ENCODE measurements at regions not wholly inside any gene's neighbourhood (a gene's known extent, or its start where the extent isn't known, plus 50 kb on each side); places are given as distances from the start of the nearest gene placed in this dataset.

DNA sequence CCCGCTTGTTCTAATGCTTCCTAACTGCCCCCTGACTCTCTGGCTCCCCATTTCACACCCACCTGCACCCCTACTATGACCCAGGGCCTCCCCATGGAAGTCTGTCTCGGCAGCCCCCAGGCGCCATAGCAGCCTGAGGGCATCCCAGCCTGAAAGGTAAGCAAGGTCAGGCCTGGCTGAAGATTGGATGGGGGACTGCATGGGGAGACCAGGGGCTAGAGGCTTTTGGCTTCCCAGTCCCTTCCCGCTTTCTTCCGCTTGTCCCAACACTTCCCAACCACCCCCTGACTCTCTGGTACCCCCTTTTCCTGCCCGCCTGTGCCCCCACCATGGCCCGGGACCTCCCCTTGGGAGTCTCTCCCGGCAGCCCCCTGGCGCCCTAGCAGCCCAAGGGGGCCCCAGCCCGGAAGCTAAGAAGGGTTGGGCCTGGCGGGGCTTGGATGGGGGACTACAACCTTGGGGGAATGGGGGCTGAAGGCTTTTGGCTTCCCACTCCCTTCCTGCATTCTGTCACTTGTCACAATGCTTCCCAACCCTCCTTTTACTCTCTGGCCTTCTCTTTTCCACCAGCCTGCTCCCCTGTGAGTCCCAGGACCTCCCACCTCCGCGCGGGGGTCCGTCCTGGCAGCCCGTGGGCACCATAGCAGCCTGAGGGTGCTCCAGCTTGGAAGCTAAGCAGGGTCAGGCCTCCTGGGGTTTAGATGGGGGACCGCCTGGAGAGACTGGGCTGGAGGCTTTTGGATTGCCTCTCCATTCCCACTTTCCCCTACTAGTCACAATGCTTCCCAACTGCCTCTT, 2288.4 kb downstream of the TP53TG3F start:
- H3K27me3 Mint-ChIP-seq, result no peaks in the 10 kb centered on the region
- no peak overlapping the region for H3K4me3 Mint-ChIP-seq
- no peaks in the 10 kb centered on the region for H3K4me1 Mint-ChIP-seq (ENCODE audit: low read depth)
- H3K9me3 Mint-ChIP-seq, result peaks cover 37% of the 10 kb centered on the region
- no peak overlapping the region for H3K27ac Mint-ChIP-seq
- DNase-seq, result no peak
- H3K36me3 Mint-ChIP-seq (ENCODE audit: low read depth), result no peaks in the 10 kb centered on the region

DNA sequence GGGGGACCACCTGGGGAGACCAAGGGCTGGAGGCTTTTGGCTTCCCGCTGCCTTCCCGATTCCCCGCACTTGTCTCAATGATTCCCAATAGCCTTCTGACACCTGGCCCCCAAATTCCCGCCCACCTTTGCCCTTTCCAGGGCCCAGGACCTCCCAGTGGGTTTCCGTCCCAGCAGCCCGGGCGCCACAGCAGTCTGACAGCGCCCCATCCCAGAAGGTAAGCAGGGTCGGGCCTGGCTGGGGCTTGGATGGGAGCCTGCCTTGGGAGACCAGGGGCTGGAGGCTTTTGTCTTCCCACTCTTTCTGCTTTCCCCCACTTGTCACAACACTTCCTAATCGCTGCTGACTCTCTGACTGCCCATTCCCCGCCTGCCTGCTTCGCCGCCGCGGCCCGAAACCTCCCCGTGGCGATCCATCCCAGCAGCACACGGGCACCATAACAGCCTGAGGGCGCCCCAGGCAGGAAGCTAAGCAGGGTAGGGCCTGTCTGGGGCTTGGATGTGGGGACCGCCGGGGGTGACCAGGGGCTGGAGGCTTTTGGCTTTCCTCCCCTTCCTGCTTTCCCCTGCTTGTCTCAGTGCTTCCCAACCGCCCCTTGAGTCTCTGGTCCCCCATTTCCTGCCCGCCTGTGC, 2289.3 kb downstream of the TP53TG3F start:
- Mint-ChIP-seq H3K36me3 (ENCODE audit: low read depth) (no peaks in the 10 kb centered on the region), H3K9me3 (peaks cover 32% of the 10 kb centered on the region), H3K4me1 (ENCODE audit: low read depth) (no peaks in the 10 kb centered on the region), H3K27ac (no peak overlapping the region), H3K27me3 (no peaks in the 10 kb centered on the region), H3K4me3 (no peak overlapping the region)
- DNase-seq, result no peak

- Mint-ChIP-seq H3K4me3 (no peak overlapping the region), H3K27ac (no peak overlapping the region), H3K27me3 (no peaks in the 10 kb centered on the region), H3K36me3 (ENCODE audit: low read depth) (no peaks in the 10 kb centered on the region), H3K4me1 (ENCODE audit: low read depth) (no peaks in the 10 kb centered on the region), H3K9me3 (peaks cover 24% of the 10 kb centered on the region)
- no peak for DNase-seq
Measured at GRCh38 chr16:35749253-35750141, 2290.1 kb downstream of the TP53TG3F start.

GRCh38 chr16:35750157-35750689, 2290.8 kb downstream of the TP53TG3F start:
- Mint-ChIP-seq H3K4me1 (ENCODE audit: low read depth) (no peaks in the 10 kb centered on the region), H3K9me3 (peaks cover 19% of the 10 kb centered on the region)

DNA sequence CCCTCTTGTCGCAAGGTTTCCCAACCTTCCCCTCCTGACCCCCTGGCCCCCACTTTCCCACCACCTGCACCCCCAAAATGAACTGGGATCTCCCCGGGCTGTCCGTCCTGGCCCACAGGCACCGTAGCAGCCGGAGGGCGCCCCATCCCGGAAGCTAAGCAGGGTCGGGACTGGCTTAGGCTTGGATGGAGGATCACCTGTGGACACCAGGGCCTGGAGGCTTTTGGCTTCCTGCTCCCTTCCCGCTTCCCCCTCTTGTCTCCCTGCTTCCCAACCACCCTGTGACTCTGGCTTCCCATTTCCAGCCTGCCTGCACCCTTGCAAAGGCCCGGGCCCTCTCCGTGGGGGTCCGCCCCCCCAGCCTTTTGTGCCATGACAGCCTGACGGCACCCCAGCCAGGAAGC, 2291.3 kb downstream of the TP53TG3F start:
- H3K36me3 Mint-ChIP-seq (ENCODE audit: low read depth), result no peaks in the 10 kb centered on the region
- no peaks in the 10 kb centered on the region for H3K27me3 Mint-ChIP-seq
- DNase-seq, result no peak
- no peak overlapping the region for H3K27ac Mint-ChIP-seq
- no peaks in the 10 kb centered on the region for H3K4me1 Mint-ChIP-seq (ENCODE audit: low read depth)
- H3K9me3 Mint-ChIP-seq, result peaks cover 20% of the 10 kb centered on the region
- H3K4me3 Mint-ChIP-seq, result no peak overlapping the region

More at GRCh38 chr16:35750157-35750689, 2290.8 kb downstream of the TP53TG3F start:
- Mint-ChIP-seq H3K36me3 (ENCODE audit: low read depth) (no peaks in the 10 kb centered on the region), H3K27me3 (no peaks in the 10 kb centered on the region), H3K4me3 (no peak overlapping the region), H3K27ac (no peak overlapping the region)
- no peak for DNase-seq

DNA sequence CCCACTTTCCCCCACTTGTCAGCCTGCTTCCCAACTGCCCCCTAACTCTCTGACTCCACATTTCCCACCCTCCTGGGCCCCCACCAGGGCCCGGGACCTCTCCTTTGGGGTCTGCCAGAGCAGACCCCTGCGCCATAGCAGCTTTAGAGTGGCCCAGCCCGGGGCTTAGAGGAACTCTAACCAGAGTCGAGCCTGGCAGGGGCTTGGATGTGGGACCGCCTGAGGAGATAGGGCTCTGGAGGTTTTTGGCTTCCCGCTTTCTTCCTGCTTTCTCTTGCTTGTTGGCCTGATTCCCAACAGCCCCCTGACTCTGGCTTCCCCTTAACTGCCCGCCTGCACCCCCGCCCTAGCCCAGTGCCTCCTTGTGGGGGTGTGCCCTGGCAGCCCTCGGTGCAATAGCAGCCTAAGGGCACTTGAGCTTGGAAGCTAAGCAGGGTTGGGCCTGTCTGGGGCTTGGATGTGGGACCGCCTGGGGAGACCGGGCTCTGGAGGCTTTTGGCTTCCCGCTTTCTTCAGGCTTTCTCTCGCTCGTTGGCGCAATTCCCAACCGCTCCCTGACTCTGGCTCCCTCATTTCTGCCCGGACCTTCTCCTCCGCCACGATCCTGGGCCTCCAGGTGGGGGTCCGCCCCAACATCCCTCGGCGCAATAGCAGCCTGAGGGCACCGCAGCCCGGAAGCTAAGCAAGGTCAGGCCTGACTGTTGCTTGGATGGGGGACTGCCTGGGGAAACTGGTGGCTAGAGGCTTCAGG, 2292.0 kb downstream of the TP53TG3F start:
- no peak for DNase-seq

DNA sequence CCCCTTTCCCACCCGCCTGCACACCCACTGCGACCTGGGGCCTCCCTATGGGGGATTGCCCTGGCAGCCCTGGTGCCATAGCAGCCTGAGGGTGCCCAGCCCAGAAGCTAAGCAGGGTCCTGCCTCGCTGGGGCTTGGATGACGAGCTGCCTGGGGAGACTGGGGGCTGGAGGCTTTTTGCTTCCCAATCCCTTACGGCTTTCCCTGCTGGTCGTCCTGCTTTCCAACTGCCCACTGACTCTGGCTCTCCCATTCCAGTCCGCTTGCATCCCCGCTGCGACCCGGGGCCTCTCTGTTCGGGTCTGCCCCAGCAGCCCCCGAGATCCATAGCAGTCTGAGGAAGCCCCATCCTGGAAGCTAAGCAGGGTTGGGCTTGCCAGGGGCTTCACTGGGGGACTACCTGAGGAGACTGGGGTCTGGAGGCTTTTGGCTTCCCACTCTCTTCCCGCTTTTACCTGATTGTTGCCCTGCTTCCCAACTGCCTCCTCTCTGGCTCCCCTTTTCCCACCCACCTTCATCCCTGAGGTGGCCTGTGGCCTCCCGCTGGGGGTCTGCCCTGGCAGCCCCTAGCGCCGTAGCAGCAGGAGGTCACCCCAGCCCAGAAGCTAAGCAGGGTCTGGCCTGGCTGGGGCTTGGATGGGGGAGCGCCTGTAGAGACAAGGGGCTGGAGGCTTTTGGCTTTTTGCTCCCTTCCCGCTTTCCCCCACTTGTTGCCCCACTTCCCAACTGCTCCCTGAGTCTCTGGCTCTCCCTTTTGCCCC, 2292.8 kb downstream of the TP53TG3F start:
- Mint-ChIP-seq H3K27ac (no peak overlapping the region), H3K4me1 (ENCODE audit: low read depth) (no peaks in the 10 kb centered on the region), H3K4me3 (no peak overlapping the region), H3K36me3 (ENCODE audit: low read depth) (no peaks in the 10 kb centered on the region), H3K9me3 (peaks cover 18% of the 10 kb centered on the region), H3K27me3 (no peaks in the 10 kb centered on the region)
- DNase-seq, result no peak

More for the DNA sequence above, 2292.0 kb downstream of the TP53TG3F start:
- Mint-ChIP-seq H3K27ac (no peak overlapping the region), H3K27me3 (no peaks in the 10 kb centered on the region), H3K9me3 (peaks cover 20% of the 10 kb centered on the region), H3K4me1 (ENCODE audit: low read depth) (no peaks in the 10 kb centered on the region), H3K36me3 (ENCODE audit: low read depth) (no peaks in the 10 kb centered on the region), H3K4me3 (no peak overlapping the region)

GRCh38 chr16:35752773-35753558, 2293.6 kb downstream of the TP53TG3F start:
- no peaks in the 10 kb centered on the region for H3K4me1 Mint-ChIP-seq (ENCODE audit: low read depth)
- no peaks in the 10 kb centered on the region for H3K27me3 Mint-ChIP-seq
- H3K9me3 Mint-ChIP-seq, result peaks cover 18% of the 10 kb centered on the region
- H3K27ac Mint-ChIP-seq, result no peak overlapping the region
- no peak overlapping the region for H3K4me3 Mint-ChIP-seq
- H3K36me3 Mint-ChIP-seq (ENCODE audit: low read depth), result no peaks in the 10 kb centered on the region
- no peak for DNase-seq

DNA sequence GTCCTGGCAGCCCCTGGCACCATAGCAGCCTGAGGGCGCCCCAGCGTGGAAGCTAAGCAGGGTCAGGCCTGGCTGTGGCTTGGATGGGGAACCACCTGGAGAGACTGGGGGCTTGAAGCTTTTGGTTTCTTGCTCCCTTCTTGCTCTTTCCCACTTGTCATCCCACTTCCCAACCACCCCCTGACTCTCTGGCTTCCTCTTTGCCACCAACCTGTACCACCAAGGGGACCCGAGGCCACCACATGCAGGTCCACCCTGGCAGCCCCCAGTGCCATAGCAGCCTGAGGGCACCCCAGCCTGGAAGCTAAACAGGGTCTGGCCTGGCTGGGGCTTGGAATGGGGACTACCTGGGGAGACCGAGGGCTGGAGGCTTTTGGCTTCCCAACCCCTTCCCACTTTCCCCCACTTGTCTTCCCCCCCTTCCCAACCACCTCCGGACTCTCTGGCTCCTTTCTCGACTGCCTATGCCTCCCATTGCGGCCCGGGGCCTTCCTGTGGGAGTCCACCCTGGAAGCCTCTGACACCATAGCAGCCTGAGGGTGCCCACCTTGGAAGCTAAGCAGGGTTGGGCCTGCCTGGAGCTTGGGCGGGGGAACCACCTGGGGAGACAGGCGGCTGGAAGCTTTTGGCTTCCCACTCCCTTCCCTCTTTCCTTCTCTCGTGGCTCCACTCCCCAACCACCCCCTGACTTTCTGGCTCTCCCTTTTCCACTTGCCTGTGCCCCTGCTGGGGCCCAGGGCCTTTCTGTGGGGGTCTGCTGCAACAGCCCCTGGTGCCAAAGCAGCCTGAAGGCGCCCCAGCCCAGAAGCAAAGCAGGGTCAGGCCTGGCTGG, 2294.4 kb downstream of the TP53TG3F start:
- no peak for DNase-seq
- H3K4me1 Mint-ChIP-seq (ENCODE audit: low read depth), result no peaks in the 10 kb centered on the region
- no peaks in the 10 kb centered on the region for H3K27me3 Mint-ChIP-seq
- H3K36me3 Mint-ChIP-seq (ENCODE audit: low read depth), result no peaks in the 10 kb centered on the region
- no peak overlapping the region for H3K4me3 Mint-ChIP-seq
- no peak overlapping the region for H3K27ac Mint-ChIP-seq
- peaks cover 17% of the 10 kb centered on the region for H3K9me3 Mint-ChIP-seq

DNA sequence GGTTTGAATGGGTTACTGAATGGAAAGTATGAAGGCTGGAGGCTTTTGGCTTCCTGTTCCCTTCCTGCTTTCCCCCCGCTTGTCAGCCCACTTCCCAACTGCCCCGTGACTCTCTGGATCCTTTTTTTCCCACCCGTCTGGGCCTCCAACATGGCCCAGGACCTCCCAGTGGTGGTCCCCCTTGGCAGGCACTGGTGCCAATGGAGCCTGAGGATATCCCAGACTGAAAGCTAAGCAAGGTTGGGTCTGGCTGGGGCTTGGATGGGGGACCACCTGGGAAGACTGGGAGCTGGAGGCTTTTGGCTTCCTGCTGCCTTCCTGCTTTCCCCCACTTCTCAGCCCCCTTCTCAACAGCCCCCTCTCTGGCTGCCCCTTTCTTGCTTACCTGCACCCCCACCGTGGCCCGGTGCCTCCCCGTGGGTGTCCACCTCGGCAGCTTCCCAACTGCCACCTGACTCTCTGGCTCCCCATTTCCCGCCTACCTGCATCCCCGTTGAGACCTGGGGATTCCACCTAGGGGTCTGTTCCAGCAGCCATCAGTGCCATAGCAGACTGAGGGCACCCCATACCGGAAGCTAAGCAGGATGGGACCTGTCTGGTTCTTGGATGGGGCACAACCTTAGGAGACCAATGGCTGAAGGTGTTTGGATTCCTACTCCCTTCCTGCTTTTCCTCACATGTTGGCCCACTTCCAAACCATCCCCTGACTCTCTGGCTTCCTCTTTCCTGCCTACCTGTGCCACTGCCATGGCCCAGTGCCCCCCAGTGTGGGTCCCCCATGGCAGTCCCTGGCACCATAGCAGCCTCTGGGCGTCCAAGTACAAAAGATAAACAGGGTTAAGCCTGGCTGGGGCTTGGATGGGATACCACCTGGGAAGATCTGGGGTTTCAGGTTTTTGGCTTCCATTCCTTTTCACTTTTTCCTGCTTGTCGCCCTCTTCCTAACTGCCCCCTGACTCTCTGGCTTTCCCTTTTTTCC, 2295.3 kb downstream of the TP53TG3F start:
- H3K27me3 Mint-ChIP-seq, result no peaks in the 10 kb centered on the region
- no peaks in the 10 kb centered on the region for H3K36me3 Mint-ChIP-seq (ENCODE audit: low read depth)
- no peaks in the 10 kb centered on the region for H3K4me1 Mint-ChIP-seq (ENCODE audit: low read depth)
- DNase-seq, result no peak
- H3K27ac Mint-ChIP-seq, result no peak overlapping the region
- peaks cover 12% of the 10 kb centered on the region for H3K9me3 Mint-ChIP-seq
- no peak overlapping the region for H3K4me3 Mint-ChIP-seq

DNA sequence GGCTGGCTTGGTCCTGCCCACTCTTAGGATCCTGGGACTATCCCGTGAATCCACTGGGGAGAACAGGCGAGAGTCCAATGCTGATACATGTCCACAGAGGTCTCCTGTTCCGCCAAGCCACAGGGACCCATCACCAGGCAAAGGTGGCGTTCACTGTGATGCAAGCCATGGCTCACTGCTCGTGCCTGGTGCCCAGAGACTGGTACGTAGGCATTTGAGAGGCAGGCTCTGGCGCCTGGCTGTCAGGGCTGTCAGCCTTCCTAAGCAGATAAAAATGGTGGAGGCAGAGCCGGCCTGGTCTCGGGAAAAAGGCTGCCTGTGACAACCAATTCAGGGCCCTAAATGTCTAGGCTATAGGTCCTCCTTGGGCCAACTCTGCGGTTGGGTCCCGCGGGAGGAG, 2329.0 kb downstream of the TP53TG3F start:
- no peak overlapping the region for H3K4me3 Mint-ChIP-seq
- H3K4me1 Mint-ChIP-seq (ENCODE audit: low read depth), result no peaks in the 10 kb centered on the region
- H3K9me3 Mint-ChIP-seq, result peaks cover 53% of the 10 kb centered on the region
- no peaks in the 10 kb centered on the region for H3K27me3 Mint-ChIP-seq
- no peak overlapping the region for H3K27ac Mint-ChIP-seq
- DNase-seq, result no peak
- no peaks in the 10 kb centered on the region for H3K36me3 Mint-ChIP-seq (ENCODE audit: low read depth)
